NCI-H1092 (cell line): ENCODE measurements at regions not wholly inside any gene's neighbourhood (a gene's known extent, or its start where the extent isn't known, plus 50 kb on each side); places are given as distances from the start of the nearest gene placed in this dataset.

Source experiments
- DNase-seq: peaks from one replicate; lab custom pipeline; 2025; lab: John Stamatoyannopoulos, UW

DNA sequence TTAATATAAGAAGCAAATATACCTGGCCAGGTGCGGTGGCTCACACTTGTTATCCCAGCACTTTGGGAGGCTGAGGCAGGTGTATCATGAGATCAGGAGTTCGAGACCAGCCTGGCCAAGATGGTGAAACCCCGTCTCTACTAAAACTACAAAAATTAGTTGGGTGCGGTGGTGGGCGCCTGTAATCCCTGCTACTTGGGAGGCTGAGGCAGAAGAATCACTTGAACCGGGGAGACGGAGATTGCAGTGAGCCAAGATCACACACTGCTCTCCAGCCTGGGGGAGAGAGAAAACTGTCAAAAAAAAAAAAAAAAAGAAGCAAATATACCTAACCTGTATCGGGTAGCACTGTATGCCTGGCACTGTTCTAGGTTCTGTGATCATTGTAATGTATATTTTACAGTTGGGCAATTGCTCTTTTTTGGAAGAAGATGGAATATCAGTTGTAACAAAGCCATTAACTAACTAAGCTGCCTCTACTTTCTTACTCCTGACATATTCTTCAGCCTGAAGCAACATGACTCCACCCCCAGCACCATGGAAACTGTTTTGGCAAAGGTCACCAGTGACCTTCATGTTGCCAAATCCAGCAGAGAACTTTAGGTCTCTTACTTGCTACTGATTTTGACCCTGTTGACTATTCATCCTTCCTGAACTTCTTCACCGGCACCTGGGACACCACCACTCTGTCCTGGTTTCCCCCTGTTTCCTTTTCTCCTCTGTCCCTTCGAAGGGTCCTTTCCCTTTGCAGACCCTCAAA, 203.8 kb downstream of the RPLP1 start:
- DNase-seq = no peak

DNA sequence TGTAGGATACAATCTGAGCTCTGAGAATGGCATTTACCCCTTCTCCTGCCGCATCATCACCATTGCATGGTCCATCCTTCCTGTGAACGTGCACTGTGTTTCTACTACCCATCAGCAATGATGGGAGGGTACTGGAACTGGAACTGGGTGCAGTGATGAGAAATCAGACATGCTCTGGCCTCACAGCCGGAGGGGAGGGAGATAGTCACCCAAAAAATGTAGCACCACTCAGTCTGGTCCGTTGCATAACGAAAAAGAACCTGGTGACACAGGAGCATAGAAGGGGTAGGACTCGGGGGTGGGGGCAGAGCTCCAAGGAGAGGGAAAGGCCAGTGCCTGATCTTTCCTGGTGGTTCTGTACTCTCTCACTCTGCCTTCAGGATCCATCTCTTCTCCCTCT, 205.0 kb downstream of the RPLP1 start:
- DNase-seq = no peak

- DNase-seq = no peak
Observed at GRCh38 chr15:69658411-69658945, 205.9 kb downstream of the RPLP1 start.

DNA sequence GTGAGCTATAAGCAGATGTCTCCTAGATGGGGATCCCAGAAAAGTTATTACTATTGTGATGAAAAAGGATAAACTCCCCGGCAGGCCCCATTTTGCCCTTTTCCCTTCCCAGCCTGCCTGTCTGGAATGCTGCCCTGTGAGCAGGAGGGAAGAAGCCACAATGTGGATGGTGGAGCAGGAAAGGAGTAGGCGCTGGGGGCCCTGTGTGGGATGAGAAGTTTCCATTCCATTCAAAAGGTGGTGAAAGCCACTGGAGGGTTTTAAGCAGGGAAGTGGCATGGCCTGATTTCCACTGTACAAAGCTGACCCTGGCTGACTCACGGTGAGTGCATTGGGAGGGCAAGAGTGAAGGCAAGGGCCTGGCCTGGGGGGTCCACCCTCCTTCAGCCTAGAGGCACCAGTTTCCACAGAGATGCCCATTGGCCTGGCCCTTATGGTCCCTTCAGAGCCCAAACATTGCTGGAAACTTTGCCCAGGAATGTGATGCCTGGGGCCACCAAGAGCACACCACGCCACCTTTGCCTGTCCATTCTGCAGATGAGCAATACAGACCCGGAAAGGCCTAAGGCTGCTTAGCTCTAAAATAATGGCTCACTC, 206.9 kb downstream of the RPLP1 start:
- DNase-seq = no peak

DNA sequence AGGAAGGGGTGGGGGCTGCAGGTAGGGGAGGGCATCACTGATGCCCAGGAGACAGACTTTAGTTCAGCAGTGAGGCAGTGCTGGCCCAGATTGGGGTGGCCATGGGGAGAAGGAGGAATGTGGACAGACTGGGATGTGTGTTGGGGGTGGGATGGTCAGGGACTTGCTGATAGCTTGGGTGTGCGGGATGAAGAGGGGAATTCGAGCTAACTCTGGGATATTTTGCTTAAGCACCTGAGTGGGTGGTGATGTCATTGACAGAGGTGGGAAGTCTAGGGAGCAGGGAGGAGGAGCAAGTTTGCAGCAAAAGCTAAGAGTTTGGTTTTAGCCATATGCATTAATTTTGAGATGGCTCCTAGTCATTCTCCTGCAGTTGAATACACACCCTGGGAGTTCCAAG, 207.5 kb downstream of the RPLP1 start:
- no peak for DNase-seq

GRCh38 chr15:69660658-69661405, 208.2 kb downstream of the RPLP1 start:
- no peak for DNase-seq

DNA sequence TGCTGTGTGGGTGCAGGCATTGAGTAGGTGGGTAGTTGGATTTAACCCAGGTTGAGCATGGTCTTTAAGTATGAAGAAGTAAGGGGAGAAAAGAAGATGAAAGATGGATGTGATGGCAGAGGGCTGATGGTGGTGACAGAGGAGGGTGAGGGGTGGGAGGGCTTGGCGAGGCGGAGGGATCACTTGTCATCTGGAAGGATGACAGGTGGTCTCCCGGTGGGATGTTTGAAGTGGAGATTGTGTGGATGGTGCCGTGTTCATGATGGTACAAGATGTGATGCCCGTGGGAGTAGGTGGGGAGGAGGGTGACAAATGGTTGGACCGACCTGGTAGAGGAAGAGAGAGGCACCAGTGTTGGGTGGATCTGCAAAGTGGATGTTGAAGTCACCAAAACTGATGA, 208.8 kb downstream of the RPLP1 start:
- DNase-seq = no peak

DNA sequence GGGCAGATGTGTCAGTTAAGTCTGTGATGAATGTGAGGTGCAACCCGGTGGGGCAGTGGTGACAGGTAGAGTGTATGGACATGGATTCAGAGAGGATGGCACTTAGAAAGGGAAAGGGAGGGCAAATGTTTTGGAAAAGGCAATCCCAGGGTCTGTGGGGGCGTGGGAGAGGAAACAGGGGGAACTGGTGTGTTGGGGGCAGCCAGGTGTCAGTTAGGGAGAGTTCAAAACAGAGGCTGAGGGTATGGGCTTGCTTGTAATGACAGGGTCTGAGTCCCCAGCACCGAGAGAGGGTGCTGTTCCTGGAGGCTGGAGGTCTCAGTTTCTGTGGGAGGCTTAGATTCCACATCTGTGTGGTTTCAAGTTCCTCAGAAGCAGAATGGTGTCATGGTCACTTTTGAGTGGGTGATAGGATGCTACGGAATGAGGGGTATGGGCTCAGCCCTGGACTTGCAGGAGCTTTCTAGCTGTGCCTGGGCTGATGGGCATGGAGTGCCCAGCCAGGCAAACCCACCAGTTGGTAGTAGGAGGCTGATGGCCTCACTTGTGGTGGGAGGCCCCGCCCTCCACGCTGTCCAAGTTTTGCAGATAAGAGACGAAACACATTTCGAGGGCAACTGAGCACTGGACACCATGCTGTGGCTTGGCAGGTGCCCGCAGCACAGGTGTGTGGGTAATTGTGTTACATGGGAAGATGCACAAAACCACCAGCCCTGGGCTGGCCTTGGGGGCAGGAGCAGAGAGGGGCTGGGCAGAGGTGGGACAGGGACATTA, 209.4 kb downstream of the RPLP1 start:
- DNase-seq = no peak

GRCh38 chr15:69662645-69663000, 210.0 kb downstream of the RPLP1 start:
- no peak for DNase-seq

DNA sequence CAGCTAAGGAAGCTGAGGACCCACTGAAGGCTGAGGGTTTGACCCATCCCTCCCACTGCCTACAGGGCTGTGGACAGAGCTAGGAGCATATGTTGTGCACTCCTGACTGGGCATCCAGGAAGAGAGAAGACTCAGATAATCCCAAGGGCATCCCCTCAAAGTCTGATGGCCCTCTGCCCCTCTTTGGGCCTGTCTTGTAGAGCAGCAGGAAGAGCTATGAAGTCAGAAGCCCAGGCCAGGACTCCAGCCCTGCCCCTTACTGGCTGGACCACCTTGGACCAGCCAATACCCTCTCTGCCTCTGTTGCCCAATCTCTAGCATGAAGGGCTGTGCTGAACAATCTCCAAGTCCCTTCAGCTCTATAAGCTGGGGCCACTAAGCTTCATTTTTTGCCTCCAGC, 210.8 kb downstream of the RPLP1 start:
- DNase-seq = no peak

- no peak for DNase-seq
Observed at GRCh38 chr15:69663982-69664381, 211.4 kb downstream of the RPLP1 start.

GRCh38 chr15:69664572-69665571, 212.3 kb downstream of the RPLP1 start:
- peak; percentile 2 for DNase-seq

- no peak for DNase-seq
Observed at GRCh38 chr15:69665641-69666111, 213.1 kb downstream of the RPLP1 start.

- DNase-seq = no peak
Observed at GRCh38 chr15:69666441-69666882, 213.8 kb downstream of the RPLP1 start.

DNA sequence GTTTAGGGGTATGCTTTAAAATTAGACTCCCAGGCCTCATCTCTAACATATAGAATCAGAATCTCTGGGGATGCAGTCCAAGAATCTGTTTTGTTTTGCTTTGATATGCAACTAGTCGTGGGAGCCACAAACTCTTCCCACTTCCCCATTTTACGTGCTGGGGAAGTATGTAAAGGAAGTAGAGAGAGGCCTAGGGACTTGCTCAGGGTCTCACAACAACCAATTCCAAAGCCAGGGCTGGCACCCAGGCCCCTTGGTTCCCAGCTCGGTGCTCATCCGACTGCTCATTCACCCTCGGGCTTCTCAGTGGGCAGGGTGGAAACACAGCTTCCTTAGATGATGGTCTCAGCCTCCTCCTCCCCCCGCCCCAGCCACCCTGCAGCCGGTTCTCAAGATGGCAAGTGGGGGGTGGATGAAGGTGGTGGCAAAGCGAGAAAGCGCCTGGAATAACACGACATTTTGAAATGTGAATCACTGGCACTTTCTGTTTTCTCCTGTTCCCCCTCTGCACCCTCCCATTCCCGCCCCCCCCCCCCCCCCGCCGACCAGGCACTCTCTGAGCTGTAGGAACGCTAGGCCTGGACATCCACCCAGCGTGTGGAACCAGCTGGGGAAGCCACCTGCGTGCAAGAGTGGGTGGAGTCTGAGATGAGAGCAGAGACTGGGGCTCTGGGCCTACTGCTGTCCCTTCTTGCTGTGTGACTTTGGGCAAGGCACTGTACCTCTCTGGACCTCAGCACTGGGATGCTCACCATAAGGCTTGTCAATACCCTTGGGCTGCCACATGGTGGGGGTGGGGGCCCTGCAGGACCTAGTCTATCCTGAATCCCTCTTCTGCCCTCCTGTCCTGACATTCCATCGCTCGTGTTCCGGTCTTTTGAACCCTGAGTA, 214.5 kb downstream of the RPLP1 start:
- DNase-seq = no peak

- no peak for DNase-seq
Observed at GRCh38 chr15:69668039-69668705, 215.6 kb downstream of the RPLP1 start.

- no peak for DNase-seq
Observed at GRCh38 chr15:69668963-69669362, 216.3 kb downstream of the RPLP1 start.

DNA sequence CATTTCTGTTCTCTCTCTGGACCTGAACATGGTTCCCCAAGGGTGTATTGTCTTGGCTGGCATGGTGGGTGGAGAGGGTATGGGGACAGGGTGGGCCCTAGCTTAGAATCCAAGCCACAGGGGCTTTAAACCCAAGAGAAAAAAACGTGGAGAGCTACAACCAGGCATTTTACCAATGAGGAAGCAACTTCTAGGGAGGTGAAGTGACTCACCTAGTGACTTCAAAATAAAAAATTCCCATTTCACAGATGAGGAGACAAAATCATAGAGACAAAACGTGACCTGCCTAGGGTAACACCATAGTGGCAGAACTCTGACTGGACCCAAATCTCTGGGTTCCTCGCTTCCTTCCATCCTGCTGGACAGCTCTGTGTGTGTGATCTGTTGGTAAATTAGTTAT, 216.8 kb downstream of the RPLP1 start:
- DNase-seq = no peak

- no peak for DNase-seq
Observed at GRCh38 chr15:69673291-69673881, 220.8 kb downstream of the RPLP1 start.
